ENCODE measurements at regions not wholly inside any gene's neighbourhood (a gene's known extent, or its start where the extent isn't known, plus 50 kb on each side); places are given as distances from the start of the nearest gene placed in this dataset.

- intact Hi-C loops (cut with DNase I) = no loop called here
- H3K27ac ChIP-seq = no peak overlapping the region
- no peak for TF ChIP-seq POLR2A (IDR thresholded peaks at IDR 0.05)
- TF ChIP-seq CTCF (IDR thresholded peaks at IDR 0.05) = no peak
- ATAC-seq (no peak), DNase-seq (no peak)
- H3K9me3 ChIP-seq = no peaks in the 10 kb centered on the region
- H3K4me3 ChIP-seq = no peak overlapping the region
- no peaks in the 10 kb centered on the region for H3K27me3 ChIP-seq
- 55 to 59% methylated on average over 1 of the region's 1 CpG for WGBS, 2 donors
- no peaks in the 10 kb centered on the region for H3K4me1 ChIP-seq
- H3K36me3 ChIP-seq (replicated peaks in 1 of 2; ENCODE audit: insufficient read depth in 1 of 2, low read depth in 2 of 2) = no peaks in the 10 kb centered on the region
Observed at GRCh38 chr10:121112136-121112535, 261.0 kb downstream of the WDR11 start.

GRCh38 chr10:121112579-121113384, 261.6 kb downstream of the WDR11 start:
- Histone ChIP-seq H3K36me3 (replicated peaks in 1 of 2; ENCODE audit: insufficient read depth in 1 of 2, low read depth in 2 of 2) (no peaks in the 10 kb centered on the region), H3K27me3 (no peaks in the 10 kb centered on the region), H3K4me1 (no peaks in the 10 kb centered on the region), H3K9me3 (no peaks in the 10 kb centered on the region), H3K4me3 (no peak overlapping the region), H3K27ac (no peak overlapping the region)
- TF ChIP-seq CTCF (IDR thresholded peaks at IDR 0.05) = no peak
- no peak for TF ChIP-seq POLR2A (IDR thresholded peaks at IDR 0.05)
- ATAC-seq (no peak), DNase-seq (no peak)
- intact Hi-C loops (cut with DNase I) = no loop called here
- WGBS, 2 donors = 50 to 53% methylated on average over 10 of the region's 10 CpGs

GRCh38 chr10:121113385-121113696, 262.2 kb downstream of the WDR11 start:
- Histone ChIP-seq H3K4me1 (no peaks in the 10 kb centered on the region), H3K36me3 (replicated peaks in 1 of 2; ENCODE audit: insufficient read depth in 1 of 2, low read depth in 2 of 2) (no peaks in the 10 kb centered on the region), H3K4me3 (no peak overlapping the region), H3K27ac (no peak overlapping the region), H3K9me3 (no peaks in the 10 kb centered on the region), H3K27me3 (no peaks in the 10 kb centered on the region)
- ATAC-seq (no peak), DNase-seq (no peak)
- TF ChIP-seq CTCF (IDR thresholded peaks at IDR 0.05) (no peak), POLR2A (IDR thresholded peaks at IDR 0.05) (no peak)
- intact Hi-C loops (cut with DNase I) = no loop called here

- Histone ChIP-seq H3K27ac (no peak overlapping the region), H3K27me3 (no peaks in the 10 kb centered on the region), H3K4me3 (no peak overlapping the region), H3K36me3 (replicated peaks in 1 of 2; ENCODE audit: insufficient read depth in 1 of 2, low read depth in 2 of 2) (no peaks in the 10 kb centered on the region), H3K4me1 (no peaks in the 10 kb centered on the region), H3K9me3 (no peaks in the 10 kb centered on the region)
- DNase-seq = no peak
- no peak for ATAC-seq
- WGBS, 2 donors = 72 to 76% methylated on average over 3 of the region's 3 CpGs
- intact Hi-C loops (cut with DNase I) = no loop called here
- TF ChIP-seq CTCF (IDR thresholded peaks at IDR 0.05) = no peak
- TF ChIP-seq POLR2A (IDR thresholded peaks at IDR 0.05) = no peak
Observed at GRCh38 chr10:121113911-121114310, 262.7 kb downstream of the WDR11 start.

GRCh38 chr10:121115154-121115553, 264.0 kb downstream of the WDR11 start:
- no peaks in the 10 kb centered on the region for H3K36me3 ChIP-seq (replicated peaks in 1 of 2; ENCODE audit: insufficient read depth in 1 of 2, low read depth in 2 of 2)
- H3K9me3 ChIP-seq = no peaks in the 10 kb centered on the region
- WGBS, 2 donors = 77 to 90% methylated on average over 1 of the region's 1 CpG
- ATAC-seq = no peak
- intact Hi-C loops (cut with DNase I) = no loop called here
- H3K27ac ChIP-seq = no peak overlapping the region
- no peak for DNase-seq
- no peaks in the 10 kb centered on the region for H3K27me3 ChIP-seq
- TF ChIP-seq POLR2A (IDR thresholded peaks at IDR 0.05) (no peak), CTCF (IDR thresholded peaks at IDR 0.05) (no peak)
- H3K4me3 ChIP-seq = no peak overlapping the region
- H3K4me1 ChIP-seq = no peaks in the 10 kb centered on the region
